ENCODE measurements at regions not wholly inside any gene's neighbourhood (a gene's known extent, or its start where the extent isn't known, plus 50 kb on each side); places are given as distances from the start of the nearest gene placed in this dataset.

DNA sequence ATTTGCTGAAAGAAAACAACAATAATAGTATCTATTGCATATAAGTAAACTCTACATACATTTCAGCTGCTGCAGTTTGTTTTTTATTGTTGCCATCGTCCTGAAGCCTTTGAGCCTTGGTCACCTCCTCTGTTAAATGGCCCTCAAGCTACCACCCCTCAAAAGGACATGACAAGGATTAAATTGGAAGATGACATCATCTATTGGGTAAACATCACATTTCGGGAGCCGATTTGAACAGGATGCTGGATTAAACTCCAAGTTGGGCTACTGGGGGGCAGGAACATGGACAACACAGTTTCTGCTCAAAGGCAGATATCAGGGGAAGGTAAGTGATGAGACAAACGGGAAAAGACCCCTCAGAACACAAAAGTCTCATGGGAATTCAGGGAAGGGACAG, 92.3 kb upstream of the ATP2B2 start:
- TF ChIP-seq ESRRG (CRISPR knock-in tag; IDR thresholded peaks at IDR 0.05) (no peak), OSR1 (CRISPR knock-in tag; IDR thresholded peaks at IDR 0.05) (no peak), TCF4 (CRISPR knock-in tag; IDR thresholded peaks at IDR 0.05; ENCODE audit: borderline replicate concordance) (no peak), ARNTL (CRISPR knock-in tag; IDR thresholded peaks at IDR 0.05; ENCODE audit: borderline replicate concordance, low read depth) (no peak), RARB (CRISPR knock-in tag; IDR thresholded peaks at IDR 0.05) (no peak), PPARA (CRISPR knock-in tag; IDR thresholded peaks at IDR 0.05; ENCODE audit: borderline replicate concordance) (no peak), ZNF8 (CRISPR knock-in tag; IDR thresholded peaks at IDR 0.05) (no peak), ZC3H10 (CRISPR knock-in tag; IDR thresholded peaks at IDR 0.05) (no peak), ZNF565 (CRISPR knock-in tag; conservative IDR thresholded peaks at IDR 0.05; ENCODE audit: low read depth) (no peak), GLIS3 (CRISPR knock-in tag; IDR thresholded peaks at IDR 0.05) (no peak), ZFP3 (CRISPR knock-in tag; IDR thresholded peaks at IDR 0.05) (no peak), BACH2 (CRISPR knock-in tag; IDR thresholded peaks at IDR 0.05; ENCODE audit: borderline replicate concordance) (no peak)
- TF ChIP-seq, protein P1, sequence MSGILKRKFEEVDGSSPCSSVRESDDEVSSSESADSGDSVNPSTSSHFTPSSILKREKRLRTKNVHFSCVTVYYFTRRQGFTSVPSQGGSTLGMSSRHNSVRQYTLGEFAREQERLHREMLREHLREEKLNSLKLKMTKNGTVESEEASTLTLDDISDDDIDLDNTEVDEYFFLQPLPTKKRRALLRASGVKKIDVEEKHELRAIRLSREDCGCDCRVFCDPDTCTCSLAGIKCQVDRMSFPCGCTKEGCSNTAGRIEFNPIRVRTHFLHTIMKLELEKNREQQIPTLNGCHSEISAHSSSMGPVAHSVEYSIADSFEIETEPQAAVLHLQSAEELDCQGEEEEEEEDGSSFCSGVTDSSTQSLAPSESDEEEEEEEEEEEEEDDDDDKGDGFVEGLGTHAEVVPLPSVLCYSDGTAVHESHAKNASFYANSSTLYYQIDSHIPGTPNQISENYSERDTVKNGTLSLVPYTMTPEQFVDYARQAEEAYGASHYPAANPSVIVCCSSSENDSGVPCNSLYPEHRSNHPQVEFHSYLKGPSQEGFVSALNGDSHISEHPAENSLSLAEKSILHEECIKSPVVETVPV (CRISPR knock-in tag; IDR thresholded peaks at IDR 0.05), result no peak
- TF ChIP-seq, protein P2, sequence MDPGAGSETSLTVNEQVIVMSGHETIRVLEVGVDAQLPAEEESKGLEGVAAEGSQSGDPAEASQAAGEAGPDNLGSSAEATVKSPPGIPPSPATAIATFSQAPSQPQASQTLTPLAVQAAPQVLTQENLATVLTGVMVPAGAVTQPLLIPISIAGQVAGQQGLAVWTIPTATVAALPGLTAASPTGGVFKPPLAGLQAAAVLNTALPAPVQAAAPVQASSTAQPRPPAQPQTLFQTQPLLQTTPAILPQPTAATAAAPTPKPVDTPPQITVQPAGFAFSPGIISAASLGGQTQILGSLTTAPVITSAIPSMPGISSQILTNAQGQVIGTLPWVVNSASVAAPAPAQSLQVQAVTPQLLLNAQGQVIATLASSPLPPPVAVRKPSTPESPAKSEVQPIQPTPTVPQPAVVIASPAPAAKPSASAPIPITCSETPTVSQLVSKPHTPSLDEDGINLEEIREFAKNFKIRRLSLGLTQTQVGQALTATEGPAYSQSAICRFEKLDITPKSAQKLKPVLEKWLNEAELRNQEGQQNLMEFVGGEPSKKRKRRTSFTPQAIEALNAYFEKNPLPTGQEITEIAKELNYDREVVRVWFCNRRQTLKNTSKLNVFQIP (CRISPR knock-in tag; IDR thresholded peaks at IDR 0.05; ENCODE audit: borderline replicate concordance, low read depth), result no peak
- TF ChIP-seq, protein P3, sequence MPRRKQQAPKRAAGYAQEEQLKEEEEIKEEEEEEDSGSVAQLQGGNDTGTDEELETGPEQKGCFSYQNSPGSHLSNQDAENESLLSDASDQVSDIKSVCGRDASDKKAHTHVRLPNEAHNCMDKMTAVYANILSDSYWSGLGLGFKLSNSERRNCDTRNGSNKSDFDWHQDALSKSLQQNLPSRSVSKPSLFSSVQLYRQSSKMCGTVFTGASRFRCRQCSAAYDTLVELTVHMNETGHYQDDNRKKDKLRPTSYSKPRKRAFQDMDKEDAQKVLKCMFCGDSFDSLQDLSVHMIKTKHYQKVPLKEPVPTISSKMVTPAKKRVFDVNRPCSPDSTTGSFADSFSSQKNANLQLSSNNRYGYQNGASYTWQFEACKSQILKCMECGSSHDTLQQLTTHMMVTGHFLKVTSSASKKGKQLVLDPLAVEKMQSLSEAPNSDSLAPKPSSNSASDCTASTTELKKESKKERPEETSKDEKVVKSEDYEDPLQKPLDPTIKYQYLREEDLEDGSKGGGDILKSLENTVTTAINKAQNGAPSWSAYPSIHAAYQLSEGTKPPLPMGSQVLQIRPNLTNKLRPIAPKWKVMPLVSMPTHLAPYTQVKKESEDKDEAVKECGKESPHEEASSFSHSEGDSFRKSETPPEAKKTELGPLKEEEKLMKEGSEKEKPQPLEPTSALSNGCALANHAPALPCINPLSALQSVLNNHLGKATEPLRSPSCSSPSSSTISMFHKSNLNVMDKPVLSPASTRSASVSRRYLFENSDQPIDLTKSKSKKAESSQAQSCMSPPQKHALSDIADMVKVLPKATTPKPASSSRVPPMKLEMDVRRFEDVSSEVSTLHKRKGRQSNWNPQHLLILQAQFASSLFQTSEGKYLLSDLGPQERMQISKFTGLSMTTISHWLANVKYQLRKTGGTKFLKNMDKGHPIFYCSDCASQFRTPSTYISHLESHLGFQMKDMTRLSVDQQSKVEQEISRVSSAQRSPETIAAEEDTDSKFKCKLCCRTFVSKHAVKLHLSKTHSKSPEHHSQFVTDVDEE (CRISPR knock-in tag; IDR thresholded peaks at IDR 0.05), result no peak
- TF ChIP-seq, protein P4, sequence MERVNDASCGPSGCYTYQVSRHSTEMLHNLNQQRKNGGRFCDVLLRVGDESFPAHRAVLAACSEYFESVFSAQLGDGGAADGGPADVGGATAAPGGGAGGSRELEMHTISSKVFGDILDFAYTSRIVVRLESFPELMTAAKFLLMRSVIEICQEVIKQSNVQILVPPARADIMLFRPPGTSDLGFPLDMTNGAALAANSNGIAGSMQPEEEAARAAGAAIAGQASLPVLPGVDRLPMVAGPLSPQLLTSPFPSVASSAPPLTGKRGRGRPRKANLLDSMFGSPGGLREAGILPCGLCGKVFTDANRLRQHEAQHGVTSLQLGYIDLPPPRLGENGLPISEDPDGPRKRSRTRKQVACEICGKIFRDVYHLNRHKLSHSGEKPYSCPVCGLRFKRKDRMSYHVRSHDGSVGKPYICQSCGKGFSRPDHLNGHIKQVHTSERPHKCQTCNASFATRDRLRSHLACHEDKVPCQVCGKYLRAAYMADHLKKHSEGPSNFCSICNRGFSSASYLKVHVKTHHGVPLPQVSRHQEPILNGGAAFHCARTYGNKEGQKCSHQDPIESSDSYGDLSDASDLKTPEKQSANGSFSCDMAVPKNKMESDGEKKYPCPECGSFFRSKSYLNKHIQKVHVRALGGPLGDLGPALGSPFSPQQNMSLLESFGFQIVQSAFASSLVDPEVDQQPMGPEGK (CRISPR knock-in tag; IDR thresholded peaks at IDR 0.05; ENCODE audit: borderline replicate concordance), result no peak
- no peak for ATAC-seq

DNA sequence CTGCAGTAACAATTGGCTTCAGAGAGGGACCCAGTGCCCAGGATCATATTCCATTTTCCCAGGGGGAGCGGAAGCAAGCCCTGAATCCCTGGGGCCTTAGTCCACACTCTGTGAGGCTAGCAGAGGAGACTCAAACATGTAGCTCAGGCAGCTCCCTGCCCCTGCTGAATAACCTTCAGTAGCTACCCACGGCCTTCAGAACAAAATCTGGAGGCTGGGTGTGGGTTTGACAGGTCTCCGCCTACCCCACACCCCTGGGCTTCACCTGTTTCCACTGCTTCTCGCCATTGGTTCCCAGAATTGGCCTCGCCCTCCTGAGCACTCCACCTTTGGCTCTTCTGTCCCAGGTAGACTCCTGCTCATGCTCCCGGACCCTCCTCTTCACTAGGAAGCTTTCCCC, 93.6 kb upstream of the ATP2B2 start:
- TF ChIP-seq SNAI2 (CRISPR knock-in tag; IDR thresholded peaks at IDR 0.05) (no peak), ZC3H10 (CRISPR knock-in tag; IDR thresholded peaks at IDR 0.05) (no peak), ZNF70 (CRISPR knock-in tag; IDR thresholded peaks at IDR 0.05) (no peak), RARB (CRISPR knock-in tag; IDR thresholded peaks at IDR 0.05) (no peak), ARNTL (CRISPR knock-in tag; IDR thresholded peaks at IDR 0.05; ENCODE audit: borderline replicate concordance, low read depth) (no peak), TOX (CRISPR knock-in tag; IDR thresholded peaks at IDR 0.05; ENCODE audit: borderline replicate concordance) (no peak), ESRRG (CRISPR knock-in tag; IDR thresholded peaks at IDR 0.05) (no peak), ZNF8 (CRISPR knock-in tag; IDR thresholded peaks at IDR 0.05) (no peak), ZFP3 (CRISPR knock-in tag; IDR thresholded peaks at IDR 0.05) (no peak), ISL1 (CRISPR knock-in tag; IDR thresholded peaks at IDR 0.05) (no peak), ZFP30 (CRISPR knock-in tag; IDR thresholded peaks at IDR 0.05) (no peak), TCF4 (CRISPR knock-in tag; IDR thresholded peaks at IDR 0.05; ENCODE audit: borderline replicate concordance) (no peak)
- TF ChIP-seq, protein P5, sequence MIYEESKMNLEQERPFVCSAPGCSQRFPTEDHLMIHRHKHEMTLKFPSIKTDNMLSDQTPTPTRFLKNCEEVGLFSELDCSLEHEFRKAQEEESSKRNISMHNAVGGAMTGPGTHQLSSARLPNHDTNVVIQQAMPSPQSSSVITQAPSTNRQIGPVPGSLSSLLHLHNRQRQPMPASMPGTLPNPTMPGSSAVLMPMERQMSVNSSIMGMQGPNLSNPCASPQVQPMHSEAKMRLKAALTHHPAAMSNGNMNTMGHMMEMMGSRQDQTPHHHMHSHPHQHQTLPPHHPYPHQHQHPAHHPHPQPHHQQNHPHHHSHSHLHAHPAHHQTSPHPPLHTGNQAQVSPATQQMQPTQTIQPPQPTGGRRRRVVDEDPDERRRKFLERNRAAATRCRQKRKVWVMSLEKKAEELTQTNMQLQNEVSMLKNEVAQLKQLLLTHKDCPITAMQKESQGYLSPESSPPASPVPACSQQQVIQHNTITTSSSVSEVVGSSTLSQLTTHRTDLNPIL (CRISPR knock-in tag; IDR thresholded peaks at IDR 0.05; ENCODE audit: low read depth), result no peak
- TF ChIP-seq, protein P1 (CRISPR knock-in tag; IDR thresholded peaks at IDR 0.05), result no peak
- TF ChIP-seq, protein P4 (CRISPR knock-in tag; IDR thresholded peaks at IDR 0.05; ENCODE audit: borderline replicate concordance), result no peak
- TF ChIP-seq, protein P3 (CRISPR knock-in tag; IDR thresholded peaks at IDR 0.05), result no peak
- no peak for ATAC-seq
